SW 1271 (cell line): ENCODE measurements at regions not wholly inside any gene's neighbourhood (a gene's known extent, or its start where the extent isn't known, plus 50 kb on each side); places are given as distances from the start of the nearest gene placed in this dataset.

Experiments
- DNase-seq, 2 experiments: peaks; one replicate each; lab custom pipeline; 2025; lab: John Stamatoyannopoulos, UW

- no peak for DNase-seq
These were observed 140.1 kb upstream of the IL12A start for GRCh38 chr3:159848348-159849118.

- DNase-seq = no peak
These were observed 138.2 kb upstream of the IL12A start for GRCh38 chr3:159850481-159850880.

- DNase-seq = no peak
These were observed 136.4 kb upstream of the IL12A start for GRCh38 chr3:159852266-159852665.

- DNase-seq = peak in 1 of 2 experiments; percentile 51
These were observed 135.7 kb upstream of the IL12A start for GRCh38 chr3:159852821-159853505.

GRCh38 chr3:159853506-159853864 lies 135.2 kb upstream of the IL12A start:
- no peak for DNase-seq

- peak; percentile 80 to 95 for DNase-seq
These were observed 134.0 kb upstream of the IL12A start for GRCh38 chr3:159854500-159855124.

GRCh38 chr3:159855599-159856346 lies 132.9 kb upstream of the IL12A start:
- no peak for DNase-seq

- DNase-seq = no peak
These were observed 132.0 kb upstream of the IL12A start for GRCh38 chr3:159856590-159857104.

GRCh38 chr3:159857840-159858239 lies 130.8 kb upstream of the IL12A start:
- DNase-seq = no peak

- DNase-seq = no peak
These were observed 130.0 kb upstream of the IL12A start for GRCh38 chr3:159858650-159859049.

- DNase-seq = no peak
These were observed 129.2 kb upstream of the IL12A start for GRCh38 chr3:159859424-159859823.

GRCh38 chr3:159859836-159860235 lies 128.8 kb upstream of the IL12A start:
- DNase-seq = no peak

- no peak for DNase-seq
These were observed 128.1 kb upstream of the IL12A start for GRCh38 chr3:159860269-159861116.

- DNase-seq = no peak
These were observed 127.2 kb upstream of the IL12A start for GRCh38 chr3:159861369-159861987.

- DNase-seq = no peak
These were observed 123.5 kb upstream of the IL12A start for GRCh38 chr3:159865041-159865579.

- DNase-seq = no peak
These were observed 122.4 kb upstream of the IL12A start for GRCh38 chr3:159866201-159866746.

- no peak for DNase-seq
These were observed 121.3 kb upstream of the IL12A start for GRCh38 chr3:159867372-159867771.

GRCh38 chr3:159870723-159871122 lies 117.9 kb upstream of the IL12A start:
- DNase-seq = no peak

- peak; percentile 76 to 94 for DNase-seq
These were observed 116.1 kb upstream of the IL12A start for GRCh38 chr3:159872374-159873109.
